Naive B cell (primary cell): ENCODE measurements at regions not wholly inside any gene's neighbourhood (a gene's known extent, or its start where the extent isn't known, plus 50 kb on each side); places are given as distances from the start of the nearest gene placed in this dataset.

Source experiments
- ATAC-seq, 2 donors: fragments of 150-1000 bp; cut with Tn5 transposase; 2 replicates each; pipeline ENCODE4 v1.10.0; 2021; ENCODE audit warnings: low read depth in 2 of 2, mild to moderate bottlenecking in 2 of 2, moderate library complexity in 2 of 2
- DNase-seq: peaks from one replicate; pipeline ENCODE4 v3.0.0; 2022
- H3K27ac Mint-ChIP-seq, 6 donors: one replicate each; pipeline ENCODE4 v1.8.0; 2020 to 2022; ENCODE audit warnings: mild to moderate bottlenecking in 6 of 6, mixed read lengths in 6 of 6, moderate library complexity in 5 of 6, inconsistent platforms in 2 of 6
- H3K27me3 Mint-ChIP-seq, 3 donors: one replicate each; pipeline ENCODE4 v1.8.0; 2021 to 2022; ENCODE audit warnings: mixed read lengths in 3 of 3, mild to moderate bottlenecking in 1 of 3
- H3K36me3 Mint-ChIP-seq, 2 donors: one replicate each; pipeline ENCODE4 v1.8.0; 2020 to 2022; ENCODE audit warnings: mixed read lengths in 2 of 2, inconsistent platforms in 1 of 2, mild to moderate bottlenecking in 1 of 2
- H3K4me1 Mint-ChIP-seq, 3 donors: one replicate each; pipeline ENCODE4 v1.8.0; 2020 to 2022; ENCODE audit warnings: mixed read lengths in 3 of 3, inconsistent platforms in 1 of 3, mild to moderate bottlenecking in 1 of 3, moderate library complexity in 1 of 3
- H3K4me3 Mint-ChIP-seq, 8 donors: one replicate each; pipeline ENCODE4 v1.8.0; 2020 to 2022; ENCODE audit warnings: mild to moderate bottlenecking in 8 of 8, mixed read lengths in 8 of 8, moderate library complexity in 8 of 8, inconsistent platforms in 2 of 8
- H3K9me3 Mint-ChIP-seq, 7 donors: one replicate each; pipeline ENCODE4 v1.8.0; 2020 to 2022; ENCODE audit warnings: mixed read lengths in 7 of 7, mild to moderate bottlenecking in 5 of 7, inconsistent platforms in 2 of 7, moderate library complexity in 1 of 7

- Mint-ChIP-seq H3K27ac (no peak overlapping the region), H3K9me3 (peaks cover 2 to 18% (median 5%) of the 10 kb centered on the region in 7 donors), H3K4me1 (no peaks in the 10 kb centered on the region), H3K27me3 (no peaks in the 10 kb centered on the region), H3K36me3 (no peaks in the 10 kb centered on the region), H3K4me3 (no peak overlapping the region)
- DNase-seq: no peak
- no peak for ATAC-seq
Observed at GRCh38 chr18:31213641-31214040, 51.0 kb upstream of the DSC1 start.

DNA sequence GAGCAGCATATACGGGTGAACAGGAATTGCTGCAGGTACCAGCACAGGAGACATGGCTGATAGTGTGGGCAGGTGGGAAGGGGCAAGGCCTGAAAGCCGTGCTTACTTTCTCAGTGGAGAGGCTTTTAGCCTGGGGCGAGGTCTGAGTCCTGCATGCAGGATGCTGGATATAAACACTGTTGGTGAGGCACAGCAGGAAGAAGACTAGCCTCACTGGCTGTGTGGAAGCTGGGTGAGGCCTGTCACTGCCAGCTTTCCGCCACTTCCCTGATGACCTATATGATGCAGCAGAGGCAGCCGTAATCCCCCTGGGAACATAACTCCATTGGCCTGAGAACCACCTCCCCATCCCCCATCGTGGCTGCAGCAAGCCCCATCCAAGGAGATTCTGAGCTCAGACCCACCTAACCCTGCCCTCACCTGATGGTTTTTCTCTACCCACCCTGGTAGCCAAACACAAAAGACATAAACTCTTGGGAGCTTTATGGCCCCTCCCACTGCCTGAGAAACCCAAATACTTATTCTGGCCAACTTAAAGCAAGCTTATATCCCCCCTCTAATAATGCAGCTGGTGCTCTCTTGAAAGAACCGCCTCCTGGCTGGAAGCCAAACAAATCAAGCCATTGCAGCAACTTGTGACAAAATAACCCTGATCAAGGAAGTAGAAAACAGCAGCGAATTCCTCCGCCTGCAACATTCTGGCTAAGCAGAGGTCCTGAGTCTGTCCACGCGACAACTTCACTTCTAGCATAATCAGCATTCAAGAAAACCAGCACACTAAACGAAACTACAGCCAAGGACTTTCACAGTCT lies 54.6 kb upstream of the DSC1 start:
- H3K4me1 Mint-ChIP-seq: no peaks in the 10 kb centered on the region
- H3K27ac Mint-ChIP-seq: no peak overlapping the region
- ATAC-seq (no peak), DNase-seq (no peak)
- H3K36me3 Mint-ChIP-seq: no peaks in the 10 kb centered on the region
- no peak overlapping the region for H3K4me3 Mint-ChIP-seq
- peaks cover 1 to 22% (median 10%) of the 10 kb centered on the region in 7 donors for H3K9me3 Mint-ChIP-seq
- no peaks in the 10 kb centered on the region for H3K27me3 Mint-ChIP-seq

DNA sequence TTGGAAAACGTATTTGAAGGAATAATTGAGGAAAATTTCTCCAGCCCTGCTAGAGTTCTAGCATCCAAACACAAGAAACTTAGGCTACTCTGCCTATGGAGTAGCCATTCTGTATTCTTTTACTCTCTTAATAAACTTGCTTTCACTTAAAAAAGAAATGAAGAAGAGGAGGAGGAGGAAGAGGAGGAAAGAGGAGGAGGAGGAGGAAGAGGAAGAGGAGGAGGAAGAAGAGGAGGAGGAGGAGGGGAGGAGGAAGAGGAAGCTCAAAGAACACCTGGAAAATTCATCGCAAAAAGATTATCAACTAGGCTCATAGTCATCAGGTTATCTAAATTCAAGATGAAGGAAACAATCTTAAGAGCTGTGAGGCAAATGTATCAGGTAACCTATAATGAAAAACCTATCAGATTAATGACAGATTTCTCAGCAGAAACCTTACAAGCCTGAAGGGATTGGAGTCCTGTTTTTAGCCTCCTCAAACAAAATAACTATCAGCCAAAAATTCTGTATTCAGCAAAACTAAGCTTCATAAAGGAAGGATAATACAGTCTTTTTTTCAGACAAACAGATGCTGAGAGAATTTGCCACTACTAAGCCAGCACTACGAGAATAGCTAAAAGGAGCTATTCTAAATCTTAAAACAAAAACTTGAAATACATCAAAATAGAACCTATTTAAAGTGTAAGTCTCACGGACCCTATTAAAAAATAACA lies 56.2 kb upstream of the DSC1 start:
- H3K27me3 Mint-ChIP-seq: no peaks in the 10 kb centered on the region
- ATAC-seq: no peak
- H3K27ac Mint-ChIP-seq: no peak overlapping the region
- no peaks in the 10 kb centered on the region for H3K4me1 Mint-ChIP-seq
- no peaks in the 10 kb centered on the region for H3K36me3 Mint-ChIP-seq
- no peak overlapping the region for H3K4me3 Mint-ChIP-seq
- peaks cover 1 to 23% (median 11%) of the 10 kb centered on the region in 7 donors for H3K9me3 Mint-ChIP-seq
- DNase-seq: no peak

DNA sequence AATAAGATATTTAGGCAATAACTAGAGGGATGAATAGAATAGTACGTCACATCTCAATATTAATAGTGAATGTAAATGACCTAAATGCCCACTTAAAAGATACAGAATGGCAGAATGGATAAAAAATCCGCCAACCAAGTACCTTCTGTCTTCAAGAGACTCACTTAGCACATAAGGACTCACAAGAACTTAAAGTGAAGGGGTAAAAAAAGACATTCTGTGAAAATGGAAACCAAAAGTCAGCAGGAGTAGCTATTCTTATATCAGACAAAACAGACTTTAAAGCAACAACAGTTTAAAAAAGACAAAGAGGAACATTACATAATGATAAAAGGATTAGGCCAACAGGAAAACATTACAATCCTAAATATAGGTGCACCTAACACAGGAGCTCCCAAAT lies 56.7 kb upstream of the DSC1 start:
- Mint-ChIP-seq H3K27ac (no peak overlapping the region), H3K9me3 (peaks cover 1 to 23% (median 11%) of the 10 kb centered on the region in 7 donors), H3K36me3 (no peaks in the 10 kb centered on the region), H3K27me3 (no peaks in the 10 kb centered on the region), H3K4me3 (no peak overlapping the region), H3K4me1 (no peaks in the 10 kb centered on the region)
- DNase-seq (no peak), ATAC-seq (no peak)

- DNase-seq (no peak), ATAC-seq (no peak)
- H3K9me3 Mint-ChIP-seq: peaks cover 0 to 19% (median 12%) of the 10 kb centered on the region in 7 donors
- H3K27ac Mint-ChIP-seq: no peak overlapping the region
- no peak overlapping the region for H3K4me3 Mint-ChIP-seq
- H3K27me3 Mint-ChIP-seq: no peaks in the 10 kb centered on the region
- no peaks in the 10 kb centered on the region for H3K4me1 Mint-ChIP-seq
- no peaks in the 10 kb centered on the region for H3K36me3 Mint-ChIP-seq
Observed at GRCh38 chr18:31223371-31223770, 60.7 kb upstream of the DSC1 start.

DNA sequence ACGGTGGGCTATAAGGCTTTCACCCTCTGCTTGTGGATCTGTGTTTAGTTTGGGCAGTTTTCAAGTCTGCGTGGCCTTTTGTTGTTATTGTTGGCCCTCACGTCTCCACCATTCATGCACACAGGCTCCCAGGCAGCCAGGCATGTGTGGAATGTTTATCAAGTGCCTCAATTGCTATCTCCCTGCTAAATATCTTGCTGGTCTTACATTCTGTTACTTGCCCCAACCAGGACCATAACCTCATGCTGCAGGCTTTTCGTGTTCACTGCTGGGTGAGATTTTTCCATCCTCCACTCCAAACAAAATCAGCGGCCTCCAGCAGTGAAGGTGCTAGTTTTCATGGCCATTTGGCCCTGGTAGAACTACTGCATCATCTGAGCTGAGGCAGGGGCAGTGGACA lies 63.0 kb upstream of the DSC1 start:
- no peak for ATAC-seq
- DNase-seq: no peak
- H3K27me3 Mint-ChIP-seq: no peaks in the 10 kb centered on the region
- no peaks in the 10 kb centered on the region for H3K36me3 Mint-ChIP-seq
- H3K4me3 Mint-ChIP-seq: no peak overlapping the region
- no peak overlapping the region for H3K27ac Mint-ChIP-seq
- peaks cover 0 to 11% (median 8%) of the 10 kb centered on the region in 7 donors for H3K9me3 Mint-ChIP-seq
- no peaks in the 10 kb centered on the region for H3K4me1 Mint-ChIP-seq

- no peaks in the 10 kb centered on the region for H3K36me3 Mint-ChIP-seq
- no peak overlapping the region for H3K27ac Mint-ChIP-seq
- H3K4me3 Mint-ChIP-seq: no peak overlapping the region
- H3K4me1 Mint-ChIP-seq: no peaks in the 10 kb centered on the region
- ATAC-seq (no peak), DNase-seq (no peak)
- H3K9me3 Mint-ChIP-seq: peaks cover 0 to 8% (median 4%) of the 10 kb centered on the region in 7 donors
- H3K27me3 Mint-ChIP-seq: no peaks in the 10 kb centered on the region
Observed at GRCh38 chr18:31227497-31228229, 65.0 kb upstream of the DSC1 start.

GRCh38 chr18:31229829-31230228 lies 67.2 kb upstream of the DSC1 start:
- no peak for DNase-seq

GRCh38 chr18:31230495-31230894 lies 67.8 kb upstream of the DSC1 start:
- Mint-ChIP-seq H3K9me3 (peaks cover 0 to 12% (median 3%) of the 10 kb centered on the region in 7 donors), H3K4me3 (no peak overlapping the region), H3K4me1 (no peaks in the 10 kb centered on the region), H3K27ac (no peak overlapping the region), H3K27me3 (no peaks in the 10 kb centered on the region), H3K36me3 (no peaks in the 10 kb centered on the region)
- ATAC-seq: no peak
- no peak for DNase-seq

More at GRCh38 chr18:31229829-31230228, 67.2 kb upstream of the DSC1 start:
- no peak for ATAC-seq
- Mint-ChIP-seq H3K4me3 (no peak overlapping the region), H3K4me1 (no peaks in the 10 kb centered on the region), H3K27ac (no peak overlapping the region), H3K9me3 (peaks cover 0 to 12% (median 3%) of the 10 kb centered on the region in 7 donors), H3K27me3 (no peaks in the 10 kb centered on the region), H3K36me3 (no peaks in the 10 kb centered on the region)

DNA sequence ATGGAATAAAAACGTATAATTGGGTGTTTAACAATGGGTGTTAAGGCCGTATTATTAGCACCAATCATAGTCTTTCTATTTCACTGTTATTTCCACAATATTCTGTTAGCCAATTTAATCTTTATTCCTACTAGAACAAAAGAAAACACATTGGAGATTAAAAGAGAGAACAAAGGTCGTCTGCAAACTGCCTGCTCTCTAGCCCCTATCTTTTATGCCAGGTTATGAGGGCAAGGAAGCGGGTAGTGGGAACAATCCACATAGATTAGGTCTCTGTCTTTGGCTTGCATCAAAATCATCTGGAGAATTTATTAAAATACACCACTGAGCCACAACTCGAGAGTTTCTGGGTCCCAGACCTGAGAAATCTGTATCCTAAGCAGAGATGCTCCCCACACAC lies 69.4 kb upstream of the DSC1 start:
- H3K36me3 Mint-ChIP-seq: no peaks in the 10 kb centered on the region
- H3K27me3 Mint-ChIP-seq: no peaks in the 10 kb centered on the region
- no peak overlapping the region for H3K27ac Mint-ChIP-seq
- H3K4me3 Mint-ChIP-seq: no peak overlapping the region
- no peaks in the 10 kb centered on the region for H3K4me1 Mint-ChIP-seq
- ATAC-seq (no peak), DNase-seq (no peak)
- peaks cover 0 to 12% (median 2%) of the 10 kb centered on the region in 7 donors for H3K9me3 Mint-ChIP-seq

DNA sequence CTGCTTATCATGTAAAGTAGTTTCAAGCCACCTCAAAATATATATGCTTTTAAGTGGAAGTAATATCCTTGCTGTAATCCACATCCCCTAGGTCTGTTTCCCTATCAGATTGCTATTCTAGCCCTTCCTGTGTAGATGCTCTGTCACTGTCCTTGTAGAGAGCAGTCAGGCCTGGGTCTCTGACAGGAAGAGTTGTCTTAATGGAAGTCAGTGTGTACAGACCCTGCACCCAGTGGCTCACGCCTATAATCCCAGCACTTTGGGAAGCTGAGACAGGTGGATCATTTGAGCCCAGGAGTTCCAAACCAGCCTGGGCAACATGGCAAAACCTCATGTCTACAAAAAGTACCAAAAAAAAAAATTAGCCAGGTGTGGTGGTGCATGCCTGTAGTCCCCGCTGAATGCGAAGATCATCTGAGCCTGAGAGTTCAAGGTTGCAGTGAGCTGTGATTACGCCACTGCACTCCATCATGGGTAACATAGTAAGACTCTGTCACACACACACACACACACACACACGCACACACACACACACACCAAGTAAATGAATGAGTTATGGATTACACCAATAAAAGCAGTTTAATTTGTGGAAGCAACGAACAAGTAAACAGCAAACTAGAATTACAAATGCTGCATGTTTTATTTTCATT lies 70.2 kb upstream of the DSC1 start:
- ATAC-seq (no peak), DNase-seq (no peak)
- H3K36me3 Mint-ChIP-seq: no peaks in the 10 kb centered on the region
- peaks cover 0 to 9% (median 0%) of the 10 kb centered on the region in 7 donors for H3K9me3 Mint-ChIP-seq
- no peaks in the 10 kb centered on the region for H3K4me1 Mint-ChIP-seq
- H3K27ac Mint-ChIP-seq: no peak overlapping the region
- H3K27me3 Mint-ChIP-seq: no peaks in the 10 kb centered on the region
- no peak overlapping the region for H3K4me3 Mint-ChIP-seq

GRCh38 chr18:31233621-31234275 lies 71.1 kb upstream of the DSC1 start:
- no peaks in the 10 kb centered on the region for H3K36me3 Mint-ChIP-seq
- DNase-seq (no peak), ATAC-seq (no peak)
- peaks cover 0 to 9% (median 0%) of the 10 kb centered on the region in 7 donors for H3K9me3 Mint-ChIP-seq
- H3K4me1 Mint-ChIP-seq: no peaks in the 10 kb centered on the region
- no peaks in the 10 kb centered on the region for H3K27me3 Mint-ChIP-seq
- no peak overlapping the region for H3K27ac Mint-ChIP-seq
- H3K4me3 Mint-ChIP-seq: no peak overlapping the region

DNA sequence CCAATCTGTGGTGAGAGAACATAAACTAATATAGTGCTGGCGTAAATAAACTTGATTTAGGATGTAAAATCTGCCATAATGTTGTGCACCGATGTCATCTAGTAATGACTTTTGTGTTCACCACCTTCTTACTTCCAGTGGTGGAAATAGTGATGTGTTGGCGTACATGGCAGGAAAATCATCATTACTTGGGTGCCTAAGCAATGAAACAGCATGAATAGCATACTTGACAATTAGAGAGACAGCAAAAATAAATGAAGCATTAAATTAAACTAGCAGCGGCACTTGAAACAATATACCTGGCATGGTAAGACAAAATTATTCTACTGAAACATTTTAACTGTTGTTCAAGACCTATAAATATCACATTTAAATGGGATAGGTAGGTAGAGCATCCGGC lies 73.2 kb upstream of the DSC1 start:
- Mint-ChIP-seq H3K36me3 (no peaks in the 10 kb centered on the region), H3K27ac (no peak overlapping the region), H3K4me1 (no peaks in the 10 kb centered on the region), H3K4me3 (no peak overlapping the region), H3K9me3 (peaks cover 0 to 4% (median 0%) of the 10 kb centered on the region in 7 donors), H3K27me3 (no peaks in the 10 kb centered on the region)
- no peak for DNase-seq
- no peak for ATAC-seq
